NCI-H1092 treated with DMSO at 0.1 percent for 48 hours (cell line): ENCODE measurements at regions not wholly inside any gene's neighbourhood (a gene's known extent, or its start where the extent isn't known, plus 50 kb on each side); places are given as distances from the start of the nearest gene placed in this dataset.

Experiments
- DNase-seq: peaks from one replicate; lab custom pipeline; 2025; lab: John Stamatoyannopoulos, UW

- no peak for DNase-seq
These were observed 76.1 kb upstream of the TFAP2D start for GRCh38 chr6:50637267-50637666.

GRCh38 chr6:50649086-50649485 lies 64.2 kb upstream of the TFAP2D start:
- no peak for DNase-seq

GRCh38 chr6:50653253-50653652 lies 60.1 kb upstream of the TFAP2D start:
- DNase-seq: no peak

- DNase-seq: no peak
These were observed 59.2 kb upstream of the TFAP2D start for GRCh38 chr6:50654155-50654554.

DNA sequence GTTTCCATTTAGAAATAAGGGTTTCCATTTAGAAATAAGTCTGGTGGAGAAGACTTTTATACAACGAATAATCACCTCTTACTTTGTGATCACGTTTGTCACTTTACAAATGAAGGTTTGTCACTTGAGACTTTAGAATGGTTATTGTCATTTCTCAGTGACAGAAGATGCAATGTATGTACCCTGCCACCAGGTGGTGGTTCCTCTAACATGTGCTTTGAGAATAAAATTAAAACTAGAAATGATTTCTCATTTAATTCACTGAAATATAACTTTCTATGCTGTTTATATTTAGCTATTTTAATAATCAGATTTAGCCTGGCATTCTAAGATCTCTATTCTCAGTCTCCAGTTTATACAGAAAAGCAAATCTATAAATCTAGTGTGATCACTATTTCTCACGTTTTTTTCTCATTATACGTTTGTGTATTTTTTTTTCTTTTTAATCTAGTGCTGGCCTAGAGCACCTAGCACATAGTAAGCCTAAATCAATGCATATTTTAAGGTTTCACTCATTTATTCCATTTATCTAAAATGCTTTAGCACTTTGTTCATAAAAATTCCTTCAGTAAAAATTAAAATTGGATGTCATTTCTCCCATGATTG lies 57.4 kb upstream of the TFAP2D start:
- no peak for DNase-seq

DNA sequence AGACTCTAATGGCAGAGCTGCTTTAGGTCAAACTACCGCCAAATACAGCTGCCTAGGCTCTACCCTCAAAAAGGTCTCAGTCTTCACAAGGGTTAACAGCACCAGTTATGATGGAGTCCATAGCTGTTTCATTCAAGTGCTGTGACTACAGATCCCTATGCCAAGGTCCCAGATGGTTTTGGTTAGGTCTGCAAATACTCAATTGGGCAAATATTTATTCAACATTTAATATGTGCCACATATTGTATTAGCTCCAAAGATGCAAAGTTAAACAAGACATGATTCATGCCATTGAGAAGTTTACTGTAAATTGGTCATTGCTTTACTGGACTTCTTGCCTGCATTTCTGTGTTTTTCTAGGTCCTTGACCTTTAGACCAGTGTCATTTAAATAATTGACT lies 55.8 kb upstream of the TFAP2D start:
- DNase-seq: no peak

DNA sequence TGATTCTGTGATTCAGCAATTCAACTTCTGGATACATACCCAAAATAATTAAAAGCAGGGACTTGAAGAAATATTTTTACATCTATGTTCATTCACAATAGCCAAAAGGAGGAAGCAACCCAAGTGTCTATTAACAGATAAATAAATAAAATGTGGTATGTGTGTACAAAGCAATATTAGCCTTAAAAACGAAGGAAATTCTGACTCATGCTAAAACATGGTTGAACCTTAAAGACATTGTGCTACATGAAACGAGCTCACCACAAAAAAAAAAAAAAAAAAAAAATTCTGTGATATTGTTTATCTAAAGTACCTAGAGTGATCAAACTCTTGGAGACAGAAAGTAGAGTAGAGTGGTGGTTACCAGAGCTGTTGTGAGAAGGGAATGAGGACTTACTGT lies 54.8 kb upstream of the TFAP2D start:
- no peak for DNase-seq

DNA sequence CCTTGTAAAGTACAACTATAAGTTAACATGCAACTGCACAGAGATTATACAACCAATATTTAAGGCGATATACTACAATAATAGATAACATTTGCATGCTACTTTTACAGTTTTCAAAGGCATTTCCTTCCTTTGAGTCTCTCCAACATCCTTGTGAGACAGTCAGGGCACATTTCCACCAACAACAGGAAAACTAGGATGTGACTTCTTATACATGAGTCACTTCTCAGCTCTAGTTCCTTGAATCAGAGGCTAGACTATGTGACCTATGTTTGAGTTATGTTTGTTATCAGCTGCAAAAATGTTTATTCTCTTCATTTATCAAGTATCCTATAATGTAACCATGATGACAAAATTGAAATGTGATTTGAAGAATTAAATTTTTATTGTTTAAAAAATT lies 51.7 kb upstream of the TFAP2D start:
- no peak for DNase-seq
